HCT116 (cell line): ENCODE measurements at regions not wholly inside any gene's neighbourhood (a gene's known extent, or its start where the extent isn't known, plus 50 kb on each side); places are given as distances from the start of the nearest gene placed in this dataset.

Source experiments
- ATAC-seq: fragments of 200-7000 bp; cut with Tn5 transposase; 2 replicates; pipeline ENCODE4 v1.9.1; 2020; ENCODE audit warnings: mild to moderate bottlenecking, moderate library complexity
- BruUV-seq: library from RNA; stranded (reverse); fragments of 400-500 nt; replicated peaks from 2 replicates; lab custom pipeline; 2021; lab: Mats Ljungman, UMichigan
- CTCF ChIA-PET: fragments of 300-600 bp; sonication (Branson Sonifier 250); formaldehyde crosslinking; loops from one replicate; lab custom pipeline; 2021; ENCODE audit warnings: antibody characterized with exemption; lab: Charles Lee
- POLR2A ChIA-PET: fragments of 300-600, 350-600 bp; sonication (Branson Sonifier 250); formaldehyde crosslinking; loops from one replicate; lab custom pipeline; 2021; ENCODE audit warnings: antibody characterized with exemption; lab: Charles Lee
- RAD21 ChIA-PET, 2 experiments: fragments of 300-600 bp; sonication (Branson Sonifier 250); formaldehyde crosslinking; loops; one replicate each; lab custom pipeline; 2023; ENCODE audit warnings: low total read pairs in 2 of 2; ENCODE audit not compliant: uncharacterized antibody in 2 of 2, unreplicated experiment in 2 of 2, low non-redundant PET in 1 of 2; lab: Charles Lee
- DNase-seq: peaks from one replicate; pipeline ENCODE4 v3.0.0-alpha.2; 2010; ENCODE audit warnings: low read depth, low spot score
- H2AFZ ChIP-seq: fragments of 200-600 bp; shearing (Covaris generic), sonication (generic); 2 replicates; pipeline ENCODE4 v1.6.1; 2017; ENCODE audit warnings: low read depth, mixed run types, mixed read lengths, antibody characterized with exemption, low read length; ENCODE audit not compliant: poor library complexity, severe bottlenecking
- H3K27ac ChIP-seq: 2 replicates; pipeline ENCODE4 v1.5.1; 2012; ENCODE audit warnings: low read depth, low read length
- H3K27me3 ChIP-seq: fragments of 200-600 bp; sonication (generic); 2 replicates; pipeline ENCODE4 v1.6.1; 2016; ENCODE audit warnings: mixed run types, low read length, mixed read lengths; ENCODE audit not compliant: insufficient read depth
- H3K36me3 ChIP-seq, 2 experiments: fragments of 200-500 bp in 1 of 2; fragments of 200-600 bp in 1 of 2; sonication (Bioruptor generic) in 1 of 2; sonication (generic) in 1 of 2; 2 replicates each; pipeline versions ENCODE4 v1.5.1 to v1.6.1; 2014 to 2016; ENCODE audit warnings: low read length in 2 of 2, inconsistent platforms in 1 of 2, mixed read lengths in 1 of 2, mixed run types in 1 of 2; ENCODE audit not compliant: insufficient read depth in 2 of 2, control insufficient read depth in 1 of 2
- H3K4me1 ChIP-seq, 2 experiments: fragments of 200-600 bp in 1 of 2; sonication (generic) in 1 of 2; 2 replicates each; pipeline versions ENCODE4 v1.5.1 to v1.6.1; 2012 to 2017; ENCODE audit warnings: low read length in 2 of 2, inconsistent platforms in 1 of 2, mild to moderate bottlenecking in 1 of 2, mixed read lengths in 1 of 2, mixed run types in 1 of 2, moderate library complexity in 1 of 2; ENCODE audit not compliant: insufficient read depth in 2 of 2, control insufficient read depth in 1 of 2
- H3K4me2 ChIP-seq: fragments of 200-600 bp; sonication (generic); 2 replicates; pipeline ENCODE4 v1.6.1; 2017; ENCODE audit warnings: mixed run types, low read length, mixed read lengths
- H3K4me3 ChIP-seq, 2 experiments: fragments of 200-600 bp in 1 of 2; sonication (generic) in 1 of 2; replicated peaks in 1 of 2; 2 replicates each; pipeline ENCODE4 v1.5.1; 2011 to 2016; ENCODE audit warnings: low read length in 2 of 2, control low read depth in 1 of 2, low read depth in 1 of 2, mild to moderate bottlenecking in 1 of 2, mixed read lengths in 1 of 2, mixed run types in 1 of 2
- H3K79me2 ChIP-seq: fragments of 200-600 bp; sonication (generic); 2 replicates; pipeline ENCODE4 v1.6.1; 2017; ENCODE audit warnings: mild to moderate bottlenecking, mixed run types, low read length, moderate library complexity, mixed read lengths; ENCODE audit not compliant: insufficient read depth
- H3K9ac ChIP-seq: fragments of 200-600 bp; sonication (generic); 2 replicates; pipeline ENCODE4 v1.6.1; 2016; ENCODE audit warnings: low read length, mixed read lengths
- H3K9me2 ChIP-seq: fragments of 200-600 bp; sonication (generic), shearing (Covaris generic); 2 replicates; pipeline ENCODE4 v1.6.1; 2017; ENCODE audit warnings: mixed run types, mild to moderate bottlenecking, moderate library complexity; ENCODE audit not compliant: insufficient read depth
- H3K9me3 ChIP-seq, 2 experiments: fragments of 200-500 bp in 1 of 2; fragments of 200-600 bp in 1 of 2; sonication (Bioruptor generic) in 1 of 2; sonication (generic) in 1 of 2; 2 replicates each; pipeline ENCODE4 v1.6.1; 2014 to 2017; ENCODE audit warnings: low read length in 2 of 2, mixed read lengths in 2 of 2, inconsistent platforms in 1 of 2, low read depth in 1 of 2, mild to moderate bottlenecking in 1 of 2, mixed run types in 1 of 2, moderate library complexity in 1 of 2; ENCODE audit not compliant: control insufficient read depth in 1 of 2, insufficient read depth in 1 of 2
- H4K20me1 ChIP-seq: fragments of 200-600 bp; sonication (generic), shearing (Covaris generic); 2 replicates; pipeline ENCODE4 v1.6.1; 2017; ENCODE audit warnings: mixed run types, mild to moderate bottlenecking, moderate library complexity; ENCODE audit not compliant: insufficient read depth
- CBX3 ChIP-seq: IDR thresholded peaks from 2 replicates; pipeline ENCODE4 v1.6.1; 2012; ENCODE audit warnings: low read depth
- ELF1 ChIP-seq: IDR thresholded peaks from 2 replicates; pipeline ENCODE4 v1.6.1; 2012; ENCODE audit warnings: low read depth, borderline replicate concordance
- FOSL1 ChIP-seq: IDR thresholded peaks from 2 replicates; pipeline ENCODE4 v1.6.1; 2012; ENCODE audit warnings: low read depth
- JUND ChIP-seq: IDR thresholded peaks from 2 replicates; pipeline ENCODE4 v1.6.1; 2012
- MAX ChIP-seq: IDR thresholded peaks from 2 replicates; pipeline ENCODE4 v1.6.1; 2012
- POLR2AphosphoS5 ChIP-seq: IDR thresholded peaks from 2 replicates; pipeline ENCODE4 v1.6.1; 2011; ENCODE audit warnings: mild to moderate bottlenecking, low read depth, low read length, moderate library complexity
- RAD21 ChIP-seq: IDR thresholded peaks from 2 replicates; pipeline ENCODE4 v1.6.1; 2012; ENCODE audit warnings: low read depth, mild to moderate bottlenecking
- REST ChIP-seq: IDR thresholded peaks from 2 replicates; pipeline ENCODE4 v1.6.1; 2012; ENCODE audit warnings: low read depth
- SIN3A ChIP-seq: IDR thresholded peaks from 2 replicates; pipeline ENCODE4 v1.6.1; 2012; ENCODE audit warnings: low read depth
- SP1 ChIP-seq: IDR thresholded peaks from 2 replicates; pipeline ENCODE4 v1.6.1; 2012; ENCODE audit warnings: low read depth
- SRF ChIP-seq: IDR thresholded peaks from 2 replicates; pipeline ENCODE4 v1.6.1; 2012; ENCODE audit warnings: low read depth
- TCF7L2 ChIP-seq: IDR thresholded peaks from 2 replicates; pipeline ENCODE4 v1.7.0; 2011; ENCODE audit warnings: borderline replicate concordance, inconsistent platforms; ENCODE audit not compliant: insufficient read depth, insufficient read length; ENCODE audit errors: extremely low read depth
- YY1 ChIP-seq: IDR thresholded peaks from 2 replicates; pipeline ENCODE4 v1.6.1; 2011; ENCODE audit warnings: low read length, low read depth, moderate library complexity, mild to moderate bottlenecking; ENCODE audit not compliant: insufficient replicate concordance; ENCODE audit errors: extremely low read depth
- ZFX ChIP-seq: fragments of 450-650 bp; IDR thresholded peaks from 2 replicates; pipeline ENCODE4 v1.6.1; 2017
- ZNF274 ChIP-seq: fragments of 200-500 bp; sonication (Bioruptor generic); IDR thresholded peaks from 2 replicates; pipeline ENCODE4 v1.6.1; 2014; ENCODE audit warnings: mild to moderate bottlenecking, low read depth, low read length, inconsistent platforms
- intact Hi-C: fragments of 100-400 bp; cut with micrococcal nuclease; formaldehyde crosslinking; loops from 2 replicates; pipeline ENCODE4 v1.10.0; 2022
- TF ChIP-seq, protein P1 (sequence below), 3 experiments: fragments of 200-600 bp in 1 of 3; sonication (generic) in 1 of 3; IDR thresholded peaks in 2 of 3; conservative IDR thresholded peaks in 1 of 3; 2 replicates each; pipeline ENCODE4 v1.5.1; 2012 to 2017; ENCODE audit warnings: low read depth in 2 of 3, low read length in 2 of 3, antibody characterized with exemption in 1 of 3, borderline replicate concordance in 1 of 3, control low read depth in 1 of 3, mild to moderate bottlenecking in 1 of 3, mixed read lengths in 1 of 3, mixed run types in 1 of 3, moderate library complexity in 1 of 3; ENCODE audit not compliant: insufficient read depth in 1 of 3
- TF ChIP-seq, protein P2 (sequence below): IDR thresholded peaks from 2 replicates; pipeline ENCODE4 v1.6.1; 2011; ENCODE audit warnings: mild to moderate bottlenecking, low read length, moderate library complexity; ENCODE audit not compliant: insufficient replicate concordance; ENCODE audit errors: extremely low read depth

DNA sequence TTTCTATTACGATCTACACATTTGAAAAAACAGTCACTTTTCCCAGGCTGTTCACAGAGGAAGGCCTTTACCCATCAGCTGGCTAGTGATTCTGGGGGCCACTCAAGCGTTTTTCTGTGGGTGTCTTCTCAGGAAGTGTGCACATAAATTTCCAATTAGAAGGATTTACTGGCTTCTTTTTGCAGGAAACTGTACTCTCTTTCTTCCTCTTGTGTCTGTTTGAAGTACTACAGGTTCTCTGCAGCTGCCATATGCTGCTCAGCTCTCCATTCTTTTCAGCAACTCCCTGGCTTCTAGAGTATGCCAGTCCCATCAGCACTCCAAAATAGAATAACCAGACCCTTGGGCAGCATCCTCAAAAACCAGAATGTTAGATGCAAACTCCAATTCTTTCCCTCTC is 110.4 kb upstream of the NAV3 start:
- no peaks in the 10 kb centered on the region for H4K20me1 ChIP-seq
- no peaks in the 10 kb centered on the region for H3K36me3 ChIP-seq
- RAD21 ChIA-PET = no interaction called here
- H3K27ac ChIP-seq = no peak overlapping the region
- no peak overlapping the region for H3K4me2 ChIP-seq
- no peaks in the 10 kb centered on the region for H3K79me2 ChIP-seq
- no peak overlapping the region for H3K9ac ChIP-seq
- no peaks in the 10 kb centered on the region for H3K9me2 ChIP-seq
- POLR2A ChIA-PET = no interaction called here
- no peaks in the 10 kb centered on the region for H3K9me3 ChIP-seq
- no peak overlapping the region for H3K4me3 ChIP-seq
- H3K27me3 ChIP-seq = no peaks in the 10 kb centered on the region
- H3K4me1 ChIP-seq = no peaks in the 10 kb centered on the region
- no TSS peak for BruUV-seq
- no peak for DNase-seq
- H2AFZ ChIP-seq = peak overlapping the region; percentile 58
- intact Hi-C loops = loop anchor here (10.0 kb wide), 1 partner anchor 405 kb away; no protein-coding TSS in a partner anchor
- peak; percentile 75 for ATAC-seq
- no peak for TF ChIP-seq CBX3
- TF ChIP-seq ELF1 = no peak
- TF ChIP-seq REST = no peak
- no peak for TF ChIP-seq SRF
- 0 out of 2 replicates have a peak, but pooled peaks have one; percentile 13 for TF ChIP-seq RAD21
- TF ChIP-seq, protein P1, sequence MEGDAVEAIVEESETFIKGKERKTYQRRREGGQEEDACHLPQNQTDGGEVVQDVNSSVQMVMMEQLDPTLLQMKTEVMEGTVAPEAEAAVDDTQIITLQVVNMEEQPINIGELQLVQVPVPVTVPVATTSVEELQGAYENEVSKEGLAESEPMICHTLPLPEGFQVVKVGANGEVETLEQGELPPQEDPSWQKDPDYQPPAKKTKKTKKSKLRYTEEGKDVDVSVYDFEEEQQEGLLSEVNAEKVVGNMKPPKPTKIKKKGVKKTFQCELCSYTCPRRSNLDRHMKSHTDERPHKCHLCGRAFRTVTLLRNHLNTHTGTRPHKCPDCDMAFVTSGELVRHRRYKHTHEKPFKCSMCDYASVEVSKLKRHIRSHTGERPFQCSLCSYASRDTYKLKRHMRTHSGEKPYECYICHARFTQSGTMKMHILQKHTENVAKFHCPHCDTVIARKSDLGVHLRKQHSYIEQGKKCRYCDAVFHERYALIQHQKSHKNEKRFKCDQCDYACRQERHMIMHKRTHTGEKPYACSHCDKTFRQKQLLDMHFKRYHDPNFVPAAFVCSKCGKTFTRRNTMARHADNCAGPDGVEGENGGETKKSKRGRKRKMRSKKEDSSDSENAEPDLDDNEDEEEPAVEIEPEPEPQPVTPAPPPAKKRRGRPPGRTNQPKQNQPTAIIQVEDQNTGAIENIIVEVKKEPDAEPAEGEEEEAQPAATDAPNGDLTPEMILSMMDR (IDR thresholded peaks at IDR 0.05 in 2 of 3, conservative IDR thresholded peaks at IDR 0.05 in 1 of 3; ENCODE audit: borderline replicate concordance in 1 of 3, insufficient read depth in 1 of 3, low read depth in 2 of 3, low read length in 2 of 3) = peak in 2 of 3 experiments; percentile 23 to 35; a peak in 1 of 6 replicates
- TF ChIP-seq JUND = no peak
- TF ChIP-seq MAX = no peak
- no peak for TF ChIP-seq YY1
- no peak for TF ChIP-seq POLR2AphosphoS5
- no peak for TF ChIP-seq SIN3A
- TF ChIP-seq, protein P2, sequence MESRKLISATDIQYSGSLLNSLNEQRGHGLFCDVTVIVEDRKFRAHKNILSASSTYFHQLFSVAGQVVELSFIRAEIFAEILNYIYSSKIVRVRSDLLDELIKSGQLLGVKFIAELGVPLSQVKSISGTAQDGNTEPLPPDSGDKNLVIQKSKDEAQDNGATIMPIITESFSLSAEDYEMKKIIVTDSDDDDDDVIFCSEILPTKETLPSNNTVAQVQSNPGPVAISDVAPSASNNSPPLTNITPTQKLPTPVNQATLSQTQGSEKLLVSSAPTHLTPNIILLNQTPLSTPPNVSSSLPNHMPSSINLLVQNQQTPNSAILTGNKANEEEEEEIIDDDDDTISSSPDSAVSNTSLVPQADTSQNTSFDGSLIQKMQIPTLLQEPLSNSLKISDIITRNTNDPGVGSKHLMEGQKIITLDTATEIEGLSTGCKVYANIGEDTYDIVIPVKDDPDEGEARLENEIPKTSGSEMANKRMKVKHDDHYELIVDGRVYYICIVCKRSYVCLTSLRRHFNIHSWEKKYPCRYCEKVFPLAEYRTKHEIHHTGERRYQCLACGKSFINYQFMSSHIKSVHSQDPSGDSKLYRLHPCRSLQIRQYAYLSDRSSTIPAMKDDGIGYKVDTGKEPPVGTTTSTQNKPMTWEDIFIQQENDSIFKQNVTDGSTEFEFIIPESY = no peak
- no peak for TF ChIP-seq SP1
- TF ChIP-seq ZNF274 = no peak
- TF ChIP-seq TCF7L2 = no peak
- TF ChIP-seq FOSL1 = no peak
- no peak for TF ChIP-seq ZFX
- CTCF ChIA-PET = interaction anchor here (0.8 to 1.9 kb wide), 4 partner anchors 203 to 709 kb away, joined by 3 to 16 read pairs (median 4); no protein-coding TSS in a partner anchor
